GM12891 (cell line): ENCODE measurements at regions not wholly inside any gene's neighbourhood (a gene's known extent, or its start where the extent isn't known, plus 50 kb on each side); places are given as distances from the start of the nearest gene placed in this dataset.

Source experiments
- POLR2A ChIP-seq: IDR thresholded peaks from 2 replicates; pipeline ENCODE4 v1.6.1; 2011; ENCODE audit warnings: low read depth, low read length, control low read depth
- POLR2AphosphoS5 ChIP-seq: IDR thresholded peaks from 2 replicates; pipeline ENCODE4 v1.6.1; 2011; ENCODE audit warnings: low read depth, low read length, control low read depth
- POU2F2 ChIP-seq: IDR thresholded peaks from 2 replicates; pipeline ENCODE4 v1.6.1; 2011; ENCODE audit warnings: low read depth, mild to moderate bottlenecking, control low read depth, low read length, moderate library complexity
- SPI1 ChIP-seq: IDR thresholded peaks from 2 replicates; pipeline ENCODE4 v1.6.1; 2011; ENCODE audit warnings: low read depth, low read length, control low read depth
- TAF1 ChIP-seq: IDR thresholded peaks from 2 replicates; pipeline ENCODE4 v1.6.1; 2011; ENCODE audit warnings: low read depth, low read length, control low read depth

DNA sequence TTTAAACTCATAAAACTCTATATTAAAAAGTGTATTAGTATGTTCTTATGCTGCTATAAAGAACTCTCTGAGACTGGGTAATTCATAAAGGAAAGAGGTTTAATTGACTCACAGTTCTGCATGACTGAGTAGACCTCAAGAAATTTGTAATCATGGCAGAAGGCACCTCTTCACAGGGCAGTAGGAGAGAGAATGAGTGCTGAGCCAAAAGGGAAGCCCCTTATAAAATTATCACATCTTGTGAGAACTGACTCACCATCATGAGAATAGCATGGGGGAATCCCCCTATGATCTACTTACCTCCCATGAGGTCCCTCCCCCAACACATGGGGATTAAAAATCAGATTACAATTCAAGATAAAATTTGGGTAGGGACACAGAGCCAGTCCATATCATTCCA lies 463.2 kb downstream of the KLHL13 start:
- TF ChIP-seq POLR2A (no peak), POLR2AphosphoS5 (no peak), SPI1 (no peak), POU2F2 (no peak), TAF1 (no peak)
